ENCODE measurements at regions not wholly inside any gene's neighbourhood (a gene's known extent, or its start where the extent isn't known, plus 50 kb on each side); places are given as distances from the start of the nearest gene placed in this dataset.

GRCh38 chr1:198040880-198041279 is 115.9 kb upstream of the NEK7 start:
- DNase-seq, result peak in 1 of 5 donors; percentile 8

- no peak for DNase-seq
Observed at GRCh38 chr1:198042168-198042567, 114.6 kb upstream of the NEK7 start.

- DNase-seq, result peak in 1 of 5 donors; percentile 80
Observed at GRCh38 chr1:198047913-198048312, 108.9 kb upstream of the NEK7 start.

GRCh38 chr1:198054510-198054909 is 102.3 kb upstream of the NEK7 start:
- no peak for DNase-seq

- DNase-seq, result no peak
Observed at GRCh38 chr1:198056255-198056654, 100.5 kb upstream of the NEK7 start.

GRCh38 chr1:198064181-198064580 is 92.6 kb upstream of the NEK7 start:
- DNase-seq, result no peak

GRCh38 chr1:198068285-198068684 is 88.5 kb upstream of the NEK7 start:
- DNase-seq, result no peak

- no peak for DNase-seq
Observed at GRCh38 chr1:198072177-198072576, 84.6 kb upstream of the NEK7 start.

GRCh38 chr1:198075296-198075695 is 81.5 kb upstream of the NEK7 start:
- DNase-seq, result no peak

GRCh38 chr1:198079432-198079951 is 77.3 kb upstream of the NEK7 start:
- no peak for DNase-seq

- DNase-seq, result no peak
Observed at GRCh38 chr1:198082576-198082975, 74.2 kb upstream of the NEK7 start.

- DNase-seq, result no peak
Observed at GRCh38 chr1:198083549-198083948, 73.2 kb upstream of the NEK7 start.

GRCh38 chr1:198084241-198084908 is 72.4 kb upstream of the NEK7 start:
- no peak for DNase-seq

GRCh38 chr1:198086051-198086745 is 70.6 kb upstream of the NEK7 start:
- DNase-seq, result no peak

- no peak for DNase-seq
Observed at GRCh38 chr1:198087831-198088230, 69.0 kb upstream of the NEK7 start.

- peak in 2 of 5 donors; percentile 3 to 32 for DNase-seq
Observed at GRCh38 chr1:198088360-198089071, 68.3 kb upstream of the NEK7 start.

- DNase-seq, result no peak
Observed at GRCh38 chr1:198096390-198096789, 60.4 kb upstream of the NEK7 start.

- DNase-seq, result no peak
Observed at GRCh38 chr1:198099755-198100154, 57.0 kb upstream of the NEK7 start.

GRCh38 chr1:198101716-198102453 is 54.9 kb upstream of the NEK7 start:
- no peak for DNase-seq

- peak in 1 of 5 donors; percentile 62 for DNase-seq
Observed at GRCh38 chr1:198102454-198102827, 54.4 kb upstream of the NEK7 start.

GRCh38 chr1:198105185-198105584 is 51.6 kb upstream of the NEK7 start:
- no peak for DNase-seq

- no peak for DNase-seq
Observed at GRCh38 chr1:198106011-198106410, 50.8 kb upstream of the NEK7 start.

All from T-helper 1 cell (primary cell).